ENCODE measurements at regions not wholly inside any gene's neighbourhood (a gene's known extent, or its start where the extent isn't known, plus 50 kb on each side); places are given as distances from the start of the nearest gene placed in this dataset.

GRCh38 chr13:80265348-80265747 is 75.6 kb downstream of the SPRY2 start:
- H3K9ac ChIP-seq (ENCODE audit: low read depth, low read length) = no peak overlapping the region
- H2AFZ ChIP-seq (replicated peaks; ENCODE audit: low read length, poor library complexity) = no peak overlapping the region
- H3K27ac ChIP-seq (ENCODE audit: insufficient read depth, low read length) = no peak overlapping the region
- no peaks in the 10 kb centered on the region for H3K4me1 ChIP-seq (ENCODE audit: control insufficient read depth, insufficient read depth, low read length)
- H3K14ac ChIP-seq (replicated peaks; ENCODE audit: low read depth, low read length) = no peak overlapping the region
- intact Hi-C loops (cut with micrococcal nuclease) (no loop called here), in situ Hi-C loops (cut with MboI; ENCODE audit: low sequenced_read_pairs) (no loop called here), dilution Hi-C loops (cut with HindIII; ENCODE audit: low sequenced_read_pairs, unreplicated experiment) (no loop called here)
- H2BK120ac ChIP-seq (ENCODE audit: low read depth, low read length) = no peak overlapping the region
- H3K27me3 ChIP-seq (ENCODE audit: control insufficient read depth, insufficient read depth, low read length) = no peaks in the 10 kb centered on the region
- no TSS peak for BruUV-seq (replicated peaks)
- no peak overlapping the region for H2AK9ac ChIP-seq (replicated peaks; ENCODE audit: low read depth, low read length, poor library complexity)
- H3K9me3 ChIP-seq (ENCODE audit: control insufficient read depth, insufficient read depth, low read length) = peaks cover 4% of the 10 kb centered on the region; the same call in 1 of the 2 replicates
- no peaks in the 10 kb centered on the region for H3K36me3 ChIP-seq (ENCODE audit: control insufficient read depth, insufficient read depth, low read length)
- no peak overlapping the region for H2BK5ac ChIP-seq (ENCODE audit: low read depth, low read length, poor library complexity, severe bottlenecking)
- no peak overlapping the region for H3K4me3 ChIP-seq (ENCODE audit: insufficient read depth, low read depth, low read length)
- H3K4me2 ChIP-seq (ENCODE audit: low read depth, low read length) = no peak overlapping the region
- no peak overlapping the region for H4K8ac ChIP-seq (ENCODE audit: low read depth in 2 of 2, low read length in 2 of 2)
- TF ChIP-seq MAFK (IDR thresholded peaks at IDR 0.05; ENCODE audit: low read depth, low read length) (no peak), CTCF (conservative IDR thresholded peaks at IDR 0.05; ENCODE audit: low read depth, low read length) (no peak), POLR2A (IDR thresholded peaks at IDR 0.05; ENCODE audit: low read depth, low read length) (no peak), FOS (IDR thresholded peaks at IDR 0.05; ENCODE audit: low read depth, low read length) (no peak), SMC3 (IDR thresholded peaks at IDR 0.05; ENCODE audit: low read depth, low read length) (no peak), CEBPB (IDR thresholded peaks at IDR 0.05; ENCODE audit: low read depth, low read length) (no peak), CHD1 (IDR thresholded peaks at IDR 0.05; ENCODE audit: low read depth, low read length) (no peak), RAD21 (IDR thresholded peaks at IDR 0.05; ENCODE audit: low read length) (no peak), BHLHE40 (IDR thresholded peaks at IDR 0.05; ENCODE audit: low read depth, low read length) (no peak), RFX5 (IDR thresholded peaks at IDR 0.05; ENCODE audit: low read depth, low read length) (no peak)
- no peak overlapping the region for H3K23ac ChIP-seq (ENCODE audit: low read depth, low read length)
- no peaks in the 10 kb centered on the region for H4K20me1 ChIP-seq (ENCODE audit: insufficient read depth, low read length)
- H3K4ac ChIP-seq (ENCODE audit: low read depth, low read length) = no peak overlapping the region
- no peaks in the 10 kb centered on the region for H3K79me1 ChIP-seq (ENCODE audit: low read depth in 1 of 2, low read length in 2 of 2)
- no peak overlapping the region for H4K91ac ChIP-seq (ENCODE audit: insufficient read depth, low read depth, low read length)
- H3K56ac ChIP-seq (ENCODE audit: extremely low read depth, insufficient read depth, low read length) = no peak overlapping the region
- no peak overlapping the region for H2BK20ac ChIP-seq (ENCODE audit: low read depth, low read length)
- H4K5ac ChIP-seq (ENCODE audit: low read depth, low read length) = no peak overlapping the region
- no peak for DNase-seq
- no peaks in the 10 kb centered on the region for H3K9me1 ChIP-seq (ENCODE audit: insufficient read depth, low read length)
- CTCF ChIA-PET = no interaction called here
- H2BK15ac ChIP-seq (ENCODE audit: low read depth, low read length) = no peak overlapping the region
- no peak overlapping the region for H2AK5ac ChIP-seq (ENCODE audit: low read depth, low read length)
- no peak overlapping the region for H3K18ac ChIP-seq (ENCODE audit: low read depth, low read length)
- POLR2A ChIA-PET (ENCODE audit: unreplicated experiment) = interaction anchor here (0.6 kb wide), 1 partner anchor 70 kb away, joined by 3 read pairs; no protein-coding TSS in a partner anchor
- no peak for ATAC-seq (ENCODE audit: low read depth)
- WGBS, 2 experiments (ENCODE audit: extremely low coverage in 2 of 2, insufficient read length in 1 of 2) = no CpG with 5 or more reads among the region's 1 CpG

Measured in IMR-90 (cell line).